Large intestine (tissue), 3 donors: ENCODE measurements at regions not wholly inside any gene's neighbourhood (a gene's known extent, or its start where the extent isn't known, plus 50 kb on each side); places are given as distances from the start of the nearest gene placed in this dataset.
"Not testable (repeated sequence)": the region's sequence is repeated elsewhere in the genome, so short reads cannot be mapped to it uniquely, and the experiment has no call there.

Experiments
- DNase-seq, 2 donors: peaks; one replicate each; pipeline versions ENCODE4 v3.0.0 to v3.0.0-alpha.2; 2013
- H3K27ac ChIP-seq: one replicate; pipeline ENCODE4 v1.5.1; 2013; ENCODE audit warnings: low read length
- H3K27me3 ChIP-seq: 2 replicates; pipeline ENCODE4 v1.6.1; 2013; ENCODE audit warnings: low read length; ENCODE audit not compliant: control insufficient read depth, insufficient read depth
- H3K36me3 ChIP-seq: 2 replicates; pipeline ENCODE4 v1.6.1; 2013; ENCODE audit warnings: low read length; ENCODE audit not compliant: control insufficient read depth, insufficient read depth
- H3K4me1 ChIP-seq: one replicate; pipeline ENCODE4 v1.6.1; 2013; ENCODE audit warnings: low read length; ENCODE audit not compliant: control insufficient read depth, insufficient read depth
- H3K4me3 ChIP-seq: one replicate; pipeline ENCODE4 v1.5.1; 2013; ENCODE audit warnings: low read length
- H3K9me3 ChIP-seq: one replicate; pipeline ENCODE4 v1.6.1; 2013; ENCODE audit warnings: mild to moderate bottlenecking, low read depth, low read length, moderate library complexity; ENCODE audit not compliant: control insufficient read depth
- WGBS: methylation state at CpG from one replicate; pipeline ENCODE4 v1.1.5; 2013; ENCODE audit warnings: low lambda C conversion rate; ENCODE audit not compliant: insufficient coverage; 5-methylcytosine and 5-hydroxymethylcytosine counted together

DNA sequence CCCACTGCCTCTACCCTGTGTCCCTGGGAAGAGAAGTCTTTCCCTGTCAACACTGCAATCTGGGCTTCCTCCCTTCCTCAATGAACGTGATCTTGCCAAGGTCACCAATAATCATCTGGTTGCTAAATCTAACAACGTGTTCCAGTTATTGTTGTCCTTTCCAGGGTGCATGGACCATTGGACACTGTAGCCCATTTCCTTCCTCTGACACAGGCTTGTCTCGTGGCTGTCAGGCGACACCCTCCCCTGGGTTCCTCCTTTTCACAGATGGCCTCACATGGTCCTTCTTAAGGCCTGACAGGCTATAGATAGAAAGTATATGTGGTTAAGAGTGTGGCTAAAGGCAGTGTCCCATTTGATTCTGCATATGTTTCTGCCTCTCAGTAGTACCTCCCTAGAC lies 67.7 kb upstream of the STARD13 start:
- peaks cover 16% of the 10 kb centered on the region for H3K4me1 ChIP-seq
- DNase-seq, result peak; percentile 69 to 83
- H3K27ac ChIP-seq, result peak overlapping the region; percentile 14
- no peak overlapping the region for H3K4me3 ChIP-seq
- WGBS, result no CpG with 5 or more reads among the region's 4 CpGs
- H3K27me3 ChIP-seq, result no peaks in the 10 kb centered on the region
- H3K36me3 ChIP-seq, result no peaks in the 10 kb centered on the region
- no peaks in the 10 kb centered on the region for H3K9me3 ChIP-seq

DNA sequence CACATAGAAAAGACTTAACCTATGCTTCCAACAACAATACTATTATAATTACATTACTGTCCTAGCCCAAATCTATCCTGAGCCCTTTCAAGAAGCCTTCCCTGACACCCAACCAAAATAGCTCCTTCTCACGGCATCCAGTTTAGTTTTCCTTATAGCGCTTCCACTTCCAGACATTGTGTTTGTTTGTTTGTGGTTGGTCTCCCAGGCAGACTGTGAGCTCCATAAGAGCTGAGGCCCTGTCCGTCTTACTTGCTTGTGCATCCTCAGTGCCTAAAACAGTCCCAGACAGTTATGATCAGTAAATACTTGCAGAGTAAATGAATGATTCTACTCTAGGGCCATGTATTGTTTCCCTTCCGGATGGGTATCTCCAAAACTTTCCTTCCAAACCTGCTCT lies 68.1 kb upstream of the STARD13 start:
- Histone ChIP-seq H3K4me1 (peaks cover 16% of the 10 kb centered on the region), H3K27me3 (no peaks in the 10 kb centered on the region), H3K9me3 (no peaks in the 10 kb centered on the region), H3K4me3 (no peak overlapping the region), H3K36me3 (no peaks in the 10 kb centered on the region), H3K27ac (no peak overlapping the region)
- WGBS, result no CpG with 5 or more reads among the region's 4 CpGs
- DNase-seq, result no peak

- Histone ChIP-seq H3K27ac (no peak overlapping the region), H3K4me3 (no peak overlapping the region), H3K36me3 (no peaks in the 10 kb centered on the region), H3K9me3 (no peaks in the 10 kb centered on the region), H3K27me3 (no peaks in the 10 kb centered on the region), H3K4me1 (peaks cover 16% of the 10 kb centered on the region)
- no CpG with 5 or more reads among the region's 6 CpGs for WGBS
- peak in 1 of 2 donors; percentile 30 for DNase-seq
These were observed 69.8 kb upstream of the STARD13 start for GRCh38 chr13:33355201-33355895.

DNA sequence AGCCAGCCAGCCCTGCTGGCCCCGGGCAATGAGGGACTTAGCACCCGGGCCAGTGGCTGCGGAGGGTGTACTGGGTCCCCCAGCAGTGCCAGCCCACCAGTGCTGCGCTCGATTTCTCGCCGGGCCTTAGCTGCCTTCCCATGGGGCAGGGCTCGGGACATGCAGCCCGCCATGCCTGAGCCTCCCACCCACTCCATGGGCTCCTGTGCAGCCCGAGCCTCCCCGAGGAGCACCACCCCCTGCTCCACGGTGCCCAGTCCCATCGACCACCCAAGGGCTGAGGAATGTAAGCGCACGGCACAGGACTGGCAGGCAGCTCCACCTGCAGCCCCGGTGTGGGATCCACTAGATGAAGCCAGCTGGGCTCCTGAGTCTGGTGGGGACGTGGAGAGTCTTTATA lies 72.5 kb upstream of the STARD13 start:
- not testable (repeated sequence) for H3K36me3 ChIP-seq, H3K4me3 ChIP-seq, H3K27ac ChIP-seq, H3K27me3 ChIP-seq, H3K9me3 ChIP-seq, DNase-seq
- WGBS, result no CpG with 5 or more reads among the region's 17 CpGs
- peaks cover 10% of the 10 kb centered on the region for H3K4me1 ChIP-seq

DNA sequence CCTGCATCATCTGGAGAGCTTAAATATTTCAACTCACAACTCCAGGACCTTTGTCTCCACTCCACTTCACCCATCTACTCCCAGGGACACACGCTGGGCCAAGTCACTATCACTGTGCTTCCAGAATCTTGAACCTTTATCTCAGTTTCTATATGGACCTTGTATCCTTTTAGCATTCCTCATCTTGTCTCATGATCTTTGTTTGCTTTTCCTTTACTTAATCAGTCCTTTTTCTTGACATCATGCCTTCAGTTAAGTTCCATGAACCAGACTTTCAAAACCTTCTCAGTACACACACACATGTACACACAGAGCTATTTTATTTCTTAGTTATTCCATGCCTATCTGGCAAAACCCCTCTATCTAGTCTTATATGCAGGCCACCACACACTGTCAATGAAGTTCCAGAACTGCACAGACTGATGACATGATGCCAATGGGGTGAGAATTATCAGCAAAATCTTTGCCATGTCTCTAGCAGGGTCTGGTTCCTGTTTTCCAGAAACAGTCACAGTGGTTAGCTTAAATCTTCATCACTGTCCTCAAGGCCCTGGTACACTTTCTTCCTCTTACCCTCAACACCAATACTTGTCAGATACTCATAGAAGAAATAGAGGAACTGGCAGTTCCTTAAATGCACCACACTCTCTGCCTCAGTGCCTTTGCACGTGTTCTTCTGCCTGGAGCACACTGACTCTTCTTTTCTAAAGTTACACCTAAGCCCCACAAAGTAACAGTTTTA lies 77.6 kb upstream of the STARD13 start:
- Histone ChIP-seq H3K27me3 (no peaks in the 10 kb centered on the region), H3K9me3 (no peaks in the 10 kb centered on the region), H3K4me3 (no peak overlapping the region), H3K27ac (peak overlapping the region; percentile 79), H3K4me1 (peaks cover 16% of the 10 kb centered on the region), H3K36me3 (no peaks in the 10 kb centered on the region)
- 33% methylated on average over 1 of the region's 2 CpGs for WGBS
- DNase-seq, result peak; percentile 72 to 86

DNA sequence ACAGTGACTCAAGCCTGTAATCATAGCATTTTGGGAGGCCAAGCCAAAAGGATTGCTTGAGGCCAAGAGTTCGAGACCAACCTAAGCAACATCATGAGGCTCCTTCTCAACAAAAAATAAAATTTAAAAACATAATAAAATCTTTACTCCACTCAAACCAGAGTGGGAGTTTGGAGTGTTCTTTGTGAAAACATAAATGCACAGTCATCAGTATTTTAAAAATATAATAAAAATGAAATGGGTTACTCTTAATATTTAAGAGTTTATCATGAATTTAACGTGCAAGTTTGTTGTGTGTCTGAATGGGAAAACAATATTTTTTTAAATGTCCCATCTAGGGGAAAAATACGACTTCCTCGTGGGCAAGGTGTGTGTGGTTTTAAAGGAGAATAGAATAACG lies 78.6 kb upstream of the STARD13 start:
- Histone ChIP-seq H3K4me1 (peaks cover 16% of the 10 kb centered on the region), H3K36me3 (no peaks in the 10 kb centered on the region)
- 92% methylated on average over 1 of the region's 5 CpGs for WGBS

GRCh38 chr13:33366469-33367062 lies 81.0 kb upstream of the STARD13 start:
- 22% methylated on average over 1 of the region's 6 CpGs for WGBS
- H3K36me3 ChIP-seq, result no peaks in the 10 kb centered on the region
- H3K4me1 ChIP-seq, result peaks cover 16% of the 10 kb centered on the region
- H3K27me3 ChIP-seq, result no peaks in the 10 kb centered on the region
- H3K27ac ChIP-seq, result peak overlapping the region; percentile 38
- peak in 1 of 2 donors; percentile 82 for DNase-seq
- no peak overlapping the region for H3K4me3 ChIP-seq
- no peaks in the 10 kb centered on the region for H3K9me3 ChIP-seq

More for the DNA sequence above, 78.6 kb upstream of the STARD13 start:
- no peaks in the 10 kb centered on the region for H3K27me3 ChIP-seq
- no peak for DNase-seq
- H3K4me3 ChIP-seq, result no peak overlapping the region
- H3K27ac ChIP-seq, result no peak overlapping the region
- H3K9me3 ChIP-seq, result no peaks in the 10 kb centered on the region

DNA sequence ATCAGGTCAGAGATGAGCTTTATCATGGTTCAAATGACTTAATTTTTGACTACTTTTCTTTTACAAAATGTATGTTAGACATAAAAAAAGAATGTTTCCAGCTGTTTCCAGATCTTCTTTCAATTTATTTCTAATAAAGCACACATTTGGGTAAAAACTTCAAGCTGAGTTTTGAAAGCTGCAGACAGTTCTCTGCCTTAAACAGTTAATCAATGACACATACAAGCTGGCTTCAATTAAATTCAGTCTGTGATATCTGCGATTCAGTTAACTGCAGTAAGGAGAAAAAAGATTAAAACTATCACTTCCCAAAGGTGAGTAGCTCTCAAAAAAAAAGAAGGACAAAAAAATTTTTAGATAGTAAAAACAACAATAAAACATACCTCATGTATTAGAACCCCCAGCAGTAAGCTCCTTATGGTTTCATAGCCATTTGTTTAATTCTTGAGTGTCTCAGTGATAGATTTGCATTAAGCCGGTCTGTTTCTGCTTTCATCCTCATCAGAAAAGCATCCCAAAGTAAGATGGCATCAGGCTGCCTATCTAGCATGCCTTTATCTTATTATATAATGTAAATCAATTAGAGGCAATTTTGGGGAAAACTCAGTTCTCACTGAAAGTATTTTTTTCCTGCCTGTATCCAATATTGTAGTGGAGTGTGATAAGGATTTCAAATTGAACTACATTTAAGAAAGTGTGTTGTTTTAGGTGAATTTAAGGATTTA lies 81.8 kb upstream of the STARD13 start:
- H3K4me1 ChIP-seq, result peaks cover 11% of the 10 kb centered on the region
- no peak overlapping the region for H3K27ac ChIP-seq
- H3K27me3 ChIP-seq, result no peaks in the 10 kb centered on the region
- H3K36me3 ChIP-seq, result no peaks in the 10 kb centered on the region
- no peaks in the 10 kb centered on the region for H3K9me3 ChIP-seq
- DNase-seq, result no peak
- H3K4me3 ChIP-seq, result no peak overlapping the region
- WGBS, result 50% methylated on average over 1 of the region's 2 CpGs

GRCh38 chr13:33367926-33368325 lies 82.4 kb upstream of the STARD13 start:
- WGBS, result no CpG with 5 or more reads among the region's 5 CpGs
- Histone ChIP-seq H3K9me3 (no peaks in the 10 kb centered on the region), H3K4me3 (no peak overlapping the region), H3K27me3 (no peaks in the 10 kb centered on the region), H3K27ac (no peak overlapping the region), H3K36me3 (no peaks in the 10 kb centered on the region), H3K4me1 (peaks cover 6% of the 10 kb centered on the region)
- peak in 1 of 2 donors; percentile 46 for DNase-seq

GRCh38 chr13:33369073-33369472 lies 83.5 kb upstream of the STARD13 start:
- H3K27ac ChIP-seq, result no peak overlapping the region
- no peaks in the 10 kb centered on the region for H3K4me1 ChIP-seq
- no peak overlapping the region for H3K4me3 ChIP-seq
- no peaks in the 10 kb centered on the region for H3K36me3 ChIP-seq
- no peaks in the 10 kb centered on the region for H3K27me3 ChIP-seq
- no peak for DNase-seq
- WGBS, result 82% methylated on average over 2 of the region's 3 CpGs
- H3K9me3 ChIP-seq, result no peaks in the 10 kb centered on the region
